Activated T-helper 9 cell treated with anti-CD3 and anti-CD28 coated beads, Interleukin-2, amount 50 U/mL, for 16 hours (primary cell): ENCODE measurements at regions not wholly inside any gene's neighbourhood (a gene's known extent, or its start where the extent isn't known, plus 50 kb on each side); places are given as distances from the start of the nearest gene placed in this dataset.
"Not testable (repeated sequence)": the region's sequence is repeated elsewhere in the genome, so short reads cannot be mapped to it uniquely, and the experiment has no call there.

ENCODE experiments used
- DNase-seq: peaks from one replicate; pipeline ENCODE4 v3.0.0-alpha.2; 2020; ENCODE audit warnings: low read depth

GRCh38 chr7:55261386-55261770 is 103.8 kb upstream of the LANCL2 start:
- DNase-seq, result no peak

GRCh38 chr7:55265328-55265727 is 99.8 kb upstream of the LANCL2 start:
- DNase-seq, result not testable (repeated sequence)

GRCh38 chr7:55265836-55266642 is 99.1 kb upstream of the LANCL2 start:
- DNase-seq, result no peak

GRCh38 chr7:55271069-55271626 is 94.0 kb upstream of the LANCL2 start:
- no peak for DNase-seq

GRCh38 chr7:55271661-55272060 is 93.5 kb upstream of the LANCL2 start:
- no peak for DNase-seq

- DNase-seq, result no peak
These were observed 92.8 kb upstream of the LANCL2 start for GRCh38 chr7:55272328-55272727.

GRCh38 chr7:55273186-55273980 is 91.8 kb upstream of the LANCL2 start:
- no peak for DNase-seq

GRCh38 chr7:55274156-55274555 is 91.0 kb upstream of the LANCL2 start:
- DNase-seq, result no peak

- DNase-seq, result no peak
These were observed 89.6 kb upstream of the LANCL2 start for GRCh38 chr7:55275291-55276200.

GRCh38 chr7:55276572-55277295 is 88.4 kb upstream of the LANCL2 start:
- no peak for DNase-seq

GRCh38 chr7:55277916-55278315 is 87.2 kb upstream of the LANCL2 start:
- no peak for DNase-seq

GRCh38 chr7:55278321-55278720 is 86.8 kb upstream of the LANCL2 start:
- DNase-seq, result no peak

- no peak for DNase-seq
These were observed 85.9 kb upstream of the LANCL2 start for GRCh38 chr7:55279080-55279845.

GRCh38 chr7:55280031-55280454 is 85.1 kb upstream of the LANCL2 start:
- peak; percentile 21 for DNase-seq

- DNase-seq, result no peak
These were observed 79.5 kb upstream of the LANCL2 start for GRCh38 chr7:55285665-55286064.

GRCh38 chr7:55286666-55287065 is 78.5 kb upstream of the LANCL2 start:
- no peak for DNase-seq

- no peak for DNase-seq
These were observed 76.9 kb upstream of the LANCL2 start for GRCh38 chr7:55288070-55288824.

- no peak for DNase-seq
These were observed 69.1 kb upstream of the LANCL2 start for GRCh38 chr7:55296070-55296469.

- DNase-seq, result no peak
These were observed 65.7 kb upstream of the LANCL2 start for GRCh38 chr7:55299273-55299967.
